HepG2 (cell line): ENCODE measurements at regions not wholly inside any gene's neighbourhood (a gene's known extent, or its start where the extent isn't known, plus 50 kb on each side); places are given as distances from the start of the nearest gene placed in this dataset.

ENCODE experiments used
- ARID5B ChIP-seq: IDR thresholded peaks from 2 replicates; pipeline ENCODE4 v1.4.0; 2020; ENCODE audit warnings: mild to moderate bottlenecking, missing genetic modification reagents
- CEBPB ChIP-seq: IDR thresholded peaks from 2 replicates; pipeline ENCODE4 v1.6.1; 2011; ENCODE audit warnings: low read depth, low read length, improper control_type of control experiment, borderline replicate concordance
- FOSL2 ChIP-seq: sonication (generic); formaldehyde crosslinking; IDR thresholded peaks from 2 replicates; pipeline ENCODE4 v1.4.0; 2020; ENCODE audit warnings: missing genetic modification reagents
- HNF1A ChIP-seq, 2 experiments: sonication (generic) in 1 of 2; formaldehyde crosslinking in 1 of 2; IDR thresholded peaks; 2 replicates each; pipeline versions ENCODE4 v1.4.0 to v1.6.1; 2016 to 2020; ENCODE audit warnings: borderline replicate concordance in 1 of 2, low read depth in 1 of 2, mild to moderate bottlenecking in 1 of 2, missing genetic modification reagents in 1 of 2
- MAFF ChIP-seq: IDR thresholded peaks from 2 replicates; pipeline ENCODE4 v1.6.1; 2011; ENCODE audit warnings: low read depth, low read length, improper control_type of control experiment
- NFE2 ChIP-seq: sonication (generic); formaldehyde crosslinking; IDR thresholded peaks from 2 replicates; pipeline ENCODE4 v1.4.0; 2020; ENCODE audit warnings: missing genetic modification reagents
- NR2F1 ChIP-seq, 2 experiments: fragments of 450-650 bp in 1 of 2; formaldehyde crosslinking in 1 of 2; IDR thresholded peaks; 2 replicates each; pipeline versions ENCODE4 v1.5.0 to v1.6.1; 2016 to 2020; ENCODE audit warnings: mild to moderate bottlenecking in 1 of 2, missing compliant biosample characterization in 1 of 2, missing genetic modification reagents in 1 of 2, moderate library complexity in 1 of 2
- PAX8 ChIP-seq: sonication (generic); formaldehyde crosslinking; IDR thresholded peaks from 2 replicates; pipeline ENCODE4 v1.8.0; 2022; ENCODE audit warnings: mild to moderate bottlenecking, missing genetic modification reagents, borderline replicate concordance
- POLR2AphosphoS2 ChIP-seq: IDR thresholded peaks from 2 replicates; pipeline ENCODE4 v1.6.1; 2011; ENCODE audit warnings: low read depth, low read length, improper control_type of control experiment
- RARG ChIP-seq: sonication (generic); formaldehyde crosslinking; IDR thresholded peaks from 2 replicates; pipeline ENCODE4 v1.4.0; 2020; ENCODE audit warnings: low read depth, mild to moderate bottlenecking, missing genetic modification reagents
- RXRA ChIP-seq: sonication (generic); formaldehyde crosslinking; IDR thresholded peaks from 2 replicates; pipeline ENCODE4 v1.5.1; 2020; ENCODE audit warnings: missing genetic modification reagents
- ZNF567 ChIP-seq: sonication (generic); formaldehyde crosslinking; IDR thresholded peaks from 2 replicates; pipeline ENCODE4 v1.8.1; 2023; ENCODE audit warnings: mild to moderate bottlenecking, missing genetic modification reagents, borderline replicate concordance
- ZNF766 ChIP-seq: sonication (generic); formaldehyde crosslinking; IDR thresholded peaks from 2 replicates; pipeline ENCODE4 v1.5.0; 2020; ENCODE audit warnings: missing genetic modification reagents, borderline replicate concordance
- TF ChIP-seq, protein P1 (sequence below): sonication (generic); formaldehyde crosslinking; IDR thresholded peaks from 2 replicates; pipeline ENCODE4 v1.5.1; 2020; ENCODE audit warnings: mild to moderate bottlenecking, missing genetic modification reagents, borderline replicate concordance

DNA sequence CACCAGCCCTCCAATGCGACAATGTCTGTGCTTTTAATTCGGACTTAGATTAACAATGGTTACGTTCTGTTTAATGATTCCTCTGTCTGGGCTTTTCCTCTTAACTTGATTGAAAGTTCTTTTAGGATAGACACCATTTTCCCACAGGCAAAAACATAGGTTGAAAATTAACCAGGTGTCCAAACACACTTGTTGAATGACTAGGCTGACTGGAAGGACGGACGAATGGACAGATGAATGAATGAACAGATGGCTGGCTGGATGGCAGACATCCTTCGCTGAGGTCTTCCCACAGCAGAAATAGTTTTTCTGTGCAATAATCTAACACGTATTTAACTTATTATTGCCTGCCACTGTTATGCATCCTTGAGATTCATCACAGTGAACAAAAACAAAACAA is 298.8 kb downstream of the SRBD1 start (continued):
- TF ChIP-seq, protein P1, sequence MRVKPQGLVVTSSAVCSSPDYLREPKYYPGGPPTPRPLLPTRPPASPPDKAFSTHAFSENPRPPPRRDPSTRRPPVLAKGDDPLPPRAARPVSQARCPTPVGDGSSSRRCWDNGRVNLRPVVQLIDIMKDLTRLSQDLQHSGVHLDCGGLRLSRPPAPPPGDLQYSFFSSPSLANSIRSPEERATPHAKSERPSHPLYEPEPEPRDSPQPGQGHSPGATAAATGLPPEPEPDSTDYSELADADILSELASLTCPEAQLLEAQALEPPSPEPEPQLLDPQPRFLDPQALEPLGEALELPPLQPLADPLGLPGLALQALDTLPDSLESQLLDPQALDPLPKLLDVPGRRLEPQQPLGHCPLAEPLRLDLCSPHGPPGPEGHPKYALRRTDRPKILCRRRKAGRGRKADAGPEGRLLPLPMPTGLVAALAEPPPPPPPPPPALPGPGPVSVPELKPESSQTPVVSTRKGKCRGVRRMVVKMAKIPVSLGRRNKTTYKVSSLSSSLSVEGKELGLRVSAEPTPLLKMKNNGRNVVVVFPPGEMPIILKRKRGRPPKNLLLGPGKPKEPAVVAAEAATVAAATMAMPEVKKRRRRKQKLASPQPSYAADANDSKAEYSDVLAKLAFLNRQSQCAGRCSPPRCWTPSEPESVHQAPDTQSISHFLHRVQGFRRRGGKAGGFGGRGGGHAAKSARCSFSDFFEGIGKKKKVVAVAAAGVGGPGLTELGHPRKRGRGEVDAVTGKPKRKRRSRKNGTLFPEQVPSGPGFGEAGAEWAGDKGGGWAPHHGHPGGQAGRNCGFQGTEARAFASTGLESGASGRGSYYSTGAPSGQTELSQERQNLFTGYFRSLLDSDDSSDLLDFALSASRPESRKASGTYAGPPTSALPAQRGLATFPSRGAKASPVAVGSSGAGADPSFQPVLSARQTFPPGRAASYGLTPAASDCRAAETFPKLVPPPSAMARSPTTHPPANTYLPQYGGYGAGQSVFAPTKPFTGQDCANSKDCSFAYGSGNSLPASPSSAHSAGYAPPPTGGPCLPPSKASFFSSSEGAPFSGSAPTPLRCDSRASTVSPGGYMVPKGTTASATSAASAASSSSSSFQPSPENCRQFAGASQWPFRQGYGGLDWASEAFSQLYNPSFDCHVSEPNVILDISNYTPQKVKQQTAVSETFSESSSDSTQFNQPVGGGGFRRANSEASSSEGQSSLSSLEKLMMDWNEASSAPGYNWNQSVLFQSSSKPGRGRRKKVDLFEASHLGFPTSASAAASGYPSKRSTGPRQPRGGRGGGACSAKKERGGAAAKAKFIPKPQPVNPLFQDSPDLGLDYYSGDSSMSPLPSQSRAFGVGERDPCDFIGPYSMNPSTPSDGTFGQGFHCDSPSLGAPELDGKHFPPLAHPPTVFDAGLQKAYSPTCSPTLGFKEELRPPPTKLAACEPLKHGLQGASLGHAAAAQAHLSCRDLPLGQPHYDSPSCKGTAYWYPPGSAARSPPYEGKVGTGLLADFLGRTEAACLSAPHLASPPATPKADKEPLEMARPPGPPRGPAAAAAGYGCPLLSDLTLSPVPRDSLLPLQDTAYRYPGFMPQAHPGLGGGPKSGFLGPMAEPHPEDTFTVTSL (CRISPR knock-in tag), result peak; percentile 40; the same call in 1 of the 2 replicates
- no peak for TF ChIP-seq RXRA
- TF ChIP-seq PAX8 (CRISPR knock-in tag), result no peak
- TF ChIP-seq NFE2, result peak; percentile 55; the same call in 1 of the 2 replicates
- TF ChIP-seq NR2F1 (CRISPR knock-in tag; IDR thresholded peaks at IDR 0.05), result no peak
- no peak for TF ChIP-seq POLR2AphosphoS2
- TF ChIP-seq HNF1A (IDR thresholded peaks at IDR 0.05; ENCODE audit: low read depth), result peak; percentile 70
- peak; percentile 63; the same call in 1 of the 2 replicates for TF ChIP-seq HNF1A (CRISPR knock-in tag; IDR thresholded peaks at IDR 0.05; ENCODE audit: borderline replicate concordance)
- TF ChIP-seq ZNF766 (CRISPR knock-in tag), result no peak
- no peak for TF ChIP-seq MAFF
- peak; percentile 34; the same call in 1 of the 2 replicates for TF ChIP-seq ARID5B (CRISPR knock-in tag)
- TF ChIP-seq ZNF567, result no peak
- no peak for TF ChIP-seq CEBPB
- TF ChIP-seq FOSL2 (CRISPR knock-in tag), result peak; percentile 37; the same call in 1 of the 2 replicates
- no peak for TF ChIP-seq RARG
